ENCODE measurements at regions not wholly inside any gene's neighbourhood (a gene's known extent, or its start where the extent isn't known, plus 50 kb on each side); places are given as distances from the start of the nearest gene placed in this dataset.

DNA sequence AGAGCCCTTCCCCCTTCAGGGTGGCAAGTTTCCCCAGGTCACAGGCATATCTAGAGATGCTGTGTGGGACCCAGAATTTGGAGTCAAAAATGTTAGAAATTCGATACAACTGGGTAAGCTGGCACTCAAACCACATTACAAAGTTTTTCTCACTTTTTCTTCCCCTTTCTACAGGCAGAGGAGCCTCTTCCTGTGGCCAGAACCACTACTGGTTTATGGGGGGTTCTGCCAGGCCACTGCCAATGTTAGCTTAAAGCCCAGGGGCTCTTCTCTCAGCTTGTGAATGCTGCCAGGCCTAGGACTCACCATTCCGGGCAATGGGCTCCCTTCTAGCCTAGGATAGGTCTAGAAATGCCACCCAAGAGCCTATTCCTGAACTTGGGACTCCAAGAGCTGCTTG lies 617.9 kb upstream of the PHF14 start:
- no peak overlapping the region for H3K4me3 ChIP-seq (ENCODE audit: low read length)
- no peak overlapping the region for H2AFZ ChIP-seq (ENCODE audit: low read length)
- H3K9me2 ChIP-seq (replicated peaks; ENCODE audit: insufficient read depth, low read length): no peaks in the 10 kb centered on the region
- H4K20me1 ChIP-seq (ENCODE audit: insufficient read depth, low read depth, low read length): no peaks in the 10 kb centered on the region
- no peak overlapping the region for H3K9ac ChIP-seq (ENCODE audit: low read length)
- H3K9me3 ChIP-seq (ENCODE audit: low read length): no peaks in the 10 kb centered on the region
- no peak overlapping the region for H3K4me2 ChIP-seq (ENCODE audit: low read depth, low read length, poor library complexity, severe bottlenecking)
- no peak overlapping the region for H3K27ac ChIP-seq (ENCODE audit: low read length)
- DNase-seq: no peak
- no peaks in the 10 kb centered on the region for H3K27me3 ChIP-seq (ENCODE audit: low read length)
- H3K79me2 ChIP-seq (ENCODE audit: low read length): no peaks in the 10 kb centered on the region
- no peaks in the 10 kb centered on the region for H3K36me3 ChIP-seq (ENCODE audit: insufficient read depth, low read length)
- no peaks in the 10 kb centered on the region for H3K4me1 ChIP-seq (ENCODE audit: low read length)

DNA sequence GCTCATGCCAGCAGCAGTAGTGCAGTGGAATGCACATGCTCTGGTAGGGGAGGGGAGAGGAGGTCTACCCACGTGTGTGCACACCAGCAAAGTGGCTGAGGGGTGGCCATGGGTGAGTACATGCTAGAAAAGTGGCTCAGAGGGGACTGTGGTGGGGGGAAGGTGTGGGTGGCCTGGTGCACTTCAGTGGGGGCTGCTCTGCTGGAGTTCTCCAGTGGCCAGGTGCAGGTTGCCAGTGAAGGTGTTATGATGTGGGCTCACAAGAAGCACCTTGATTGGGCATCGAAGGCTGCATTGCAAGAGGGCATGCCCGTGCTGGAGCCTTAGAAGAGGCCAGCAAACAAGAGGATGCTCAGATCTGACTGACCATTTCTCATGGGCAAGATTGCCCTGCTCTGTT lies 613.6 kb upstream of the PHF14 start:
- H3K36me3 ChIP-seq (ENCODE audit: insufficient read depth, low read length): no peaks in the 10 kb centered on the region
- no peaks in the 10 kb centered on the region for H3K9me2 ChIP-seq (replicated peaks; ENCODE audit: insufficient read depth, low read length)

DNA sequence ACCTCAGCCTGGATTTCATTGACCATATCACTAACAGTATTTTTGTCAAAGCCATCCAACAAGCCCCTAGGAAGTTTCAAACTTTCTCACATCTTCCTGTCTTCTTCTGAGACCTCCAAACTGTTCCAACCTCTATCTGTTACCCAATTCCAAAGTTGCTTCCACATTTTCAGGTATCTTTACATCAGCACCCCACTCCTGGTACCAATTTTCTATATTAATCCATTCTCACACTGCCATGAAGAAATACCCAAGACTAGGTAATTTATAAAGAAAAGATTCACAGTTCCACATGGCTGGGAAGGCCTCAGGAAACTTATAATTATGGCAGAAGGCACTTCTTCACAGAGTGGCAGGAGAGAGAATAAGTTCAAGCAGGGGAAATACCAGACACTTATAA lies 571.9 kb upstream of the PHF14 start:
- Histone ChIP-seq H3K9ac (ENCODE audit: low read length) (no peak overlapping the region), H4K20me1 (ENCODE audit: insufficient read depth, low read depth, low read length) (no peaks in the 10 kb centered on the region), H3K4me1 (ENCODE audit: low read length) (no peaks in the 10 kb centered on the region), H3K4me3 (ENCODE audit: low read length) (no peak overlapping the region), H3K4me2 (ENCODE audit: low read depth, low read length, poor library complexity, severe bottlenecking) (no peak overlapping the region), H3K9me2 (replicated peaks; ENCODE audit: insufficient read depth, low read length) (no peaks in the 10 kb centered on the region), H3K9me3 (ENCODE audit: low read length) (no peaks in the 10 kb centered on the region), H3K79me2 (ENCODE audit: low read length) (no peaks in the 10 kb centered on the region), H3K36me3 (ENCODE audit: insufficient read depth, low read length) (no peaks in the 10 kb centered on the region), H3K27ac (ENCODE audit: low read length) (no peak overlapping the region), H2AFZ (ENCODE audit: low read length) (no peak overlapping the region), H3K27me3 (ENCODE audit: low read length) (0 out of 2 replicates have a peak, but pooled peaks cover 2% of the 10 kb centered on the region)
- no peak for DNase-seq

More for the DNA sequence above, 613.6 kb upstream of the PHF14 start:
- Histone ChIP-seq H3K4me2 (ENCODE audit: low read depth, low read length, poor library complexity, severe bottlenecking) (no peak overlapping the region), H3K27ac (ENCODE audit: low read length) (no peak overlapping the region), H3K9me3 (ENCODE audit: low read length) (no peaks in the 10 kb centered on the region; the same call in 1 of the 2 replicates), H2AFZ (ENCODE audit: low read length) (no peak overlapping the region), H3K4me3 (ENCODE audit: low read length) (no peak overlapping the region), H3K4me1 (ENCODE audit: low read length) (no peaks in the 10 kb centered on the region), H3K9ac (ENCODE audit: low read length) (no peak overlapping the region), H4K20me1 (ENCODE audit: insufficient read depth, low read depth, low read length) (no peaks in the 10 kb centered on the region), H3K27me3 (ENCODE audit: low read length) (no peaks in the 10 kb centered on the region), H3K79me2 (ENCODE audit: low read length) (no peaks in the 10 kb centered on the region)
- DNase-seq: no peak

DNA sequence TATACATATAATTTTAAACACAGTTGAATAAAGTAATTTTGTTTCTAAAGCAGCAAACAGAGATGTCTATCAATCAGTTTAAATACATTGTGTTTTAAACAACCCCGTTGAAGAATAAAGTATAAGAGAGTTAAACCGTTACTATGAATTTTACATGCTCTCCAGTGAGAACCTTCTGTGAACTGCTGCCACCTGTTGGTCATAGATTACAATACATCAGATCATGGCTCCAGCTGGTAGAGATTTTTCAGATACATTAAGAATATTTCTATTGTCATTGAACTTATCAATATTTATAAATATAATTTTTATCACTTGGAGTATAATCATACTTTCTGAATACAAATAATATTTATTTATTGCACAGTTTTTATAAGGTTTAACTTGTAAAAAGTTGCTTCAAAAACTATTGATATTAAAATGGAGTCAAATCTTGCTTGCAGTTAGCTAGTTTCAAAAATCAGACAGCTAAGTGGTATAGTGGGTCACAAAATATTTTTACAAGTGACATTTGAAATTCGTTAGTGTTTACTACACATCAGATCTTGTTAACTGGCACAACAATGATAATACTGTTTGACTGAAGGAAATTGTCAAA lies 561.2 kb upstream of the PHF14 start:
- H4K20me1 ChIP-seq (ENCODE audit: insufficient read depth, low read depth, low read length): no peaks in the 10 kb centered on the region
- peak; percentile 79 for DNase-seq

DNA sequence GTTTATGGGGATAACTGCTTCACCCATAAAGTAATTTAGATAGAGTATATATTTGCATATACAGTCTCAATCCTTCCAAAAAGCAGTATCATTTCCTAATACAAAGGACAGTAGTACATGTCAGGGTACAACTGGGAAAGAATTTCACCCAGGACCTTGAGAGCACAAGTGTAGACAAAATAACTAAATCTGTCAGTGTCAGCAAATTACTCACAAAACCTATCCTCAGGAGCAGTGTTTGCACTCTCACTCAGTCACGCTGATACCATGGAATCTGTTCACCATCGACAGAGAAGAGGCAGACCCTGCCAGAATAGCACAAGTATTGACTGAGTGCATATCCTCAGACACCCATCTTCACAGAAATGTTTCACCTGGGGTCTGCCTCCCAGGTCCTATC lies 554.7 kb upstream of the PHF14 start:
- Histone ChIP-seq H4K20me1 (ENCODE audit: insufficient read depth, low read depth, low read length) (no peaks in the 10 kb centered on the region), H3K9me3 (ENCODE audit: low read length) (no peaks in the 10 kb centered on the region), H3K4me1 (ENCODE audit: low read length) (no peaks in the 10 kb centered on the region), H3K79me2 (ENCODE audit: low read length) (no peaks in the 10 kb centered on the region), H3K9ac (ENCODE audit: low read length) (no peak overlapping the region), H3K36me3 (ENCODE audit: insufficient read depth, low read length) (no peaks in the 10 kb centered on the region), H3K4me3 (ENCODE audit: low read length) (no peak overlapping the region), H3K27ac (ENCODE audit: low read length) (no peak overlapping the region), H3K27me3 (ENCODE audit: low read length) (no peaks in the 10 kb centered on the region), H2AFZ (ENCODE audit: low read length) (no peak overlapping the region), H3K4me2 (ENCODE audit: low read depth, low read length, poor library complexity, severe bottlenecking) (no peak overlapping the region), H3K9me2 (replicated peaks; ENCODE audit: insufficient read depth, low read length) (no peaks in the 10 kb centered on the region)
- no peak for DNase-seq

More for the DNA sequence above, 561.2 kb upstream of the PHF14 start:
- no peak overlapping the region for H3K9ac ChIP-seq (ENCODE audit: low read length)
- H3K79me2 ChIP-seq (ENCODE audit: low read length): no peaks in the 10 kb centered on the region
- no peak overlapping the region for H3K4me2 ChIP-seq (ENCODE audit: low read depth, low read length, poor library complexity, severe bottlenecking)
- H3K27me3 ChIP-seq (ENCODE audit: low read length): no peaks in the 10 kb centered on the region
- no peaks in the 10 kb centered on the region for H3K4me1 ChIP-seq (ENCODE audit: low read length)
- H3K27ac ChIP-seq (ENCODE audit: low read length): no peak overlapping the region
- no peak overlapping the region for H2AFZ ChIP-seq (ENCODE audit: low read length)
- H3K9me2 ChIP-seq (replicated peaks; ENCODE audit: insufficient read depth, low read length): no peaks in the 10 kb centered on the region
- no peaks in the 10 kb centered on the region for H3K36me3 ChIP-seq (ENCODE audit: insufficient read depth, low read length)
- no peaks in the 10 kb centered on the region for H3K9me3 ChIP-seq (ENCODE audit: low read length)
- no peak overlapping the region for H3K4me3 ChIP-seq (ENCODE audit: low read length)

DNA sequence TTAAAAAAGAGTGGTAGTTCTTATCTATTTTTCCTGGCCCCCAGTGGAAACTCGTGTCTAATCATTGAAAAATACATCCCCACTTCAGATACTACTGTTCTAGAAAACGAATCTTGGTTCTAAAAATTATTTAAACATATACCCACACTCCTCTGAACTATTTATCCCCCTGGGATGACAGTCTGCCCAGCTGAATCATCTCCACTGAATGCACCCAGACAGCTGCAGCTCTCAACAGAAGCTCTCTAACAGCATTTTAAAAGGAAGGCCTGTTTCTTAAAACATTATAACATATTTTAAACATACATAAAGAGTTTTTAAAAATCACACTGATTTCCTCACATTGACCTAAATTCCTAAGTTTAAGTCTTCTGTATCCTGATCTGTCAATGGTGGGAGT lies 544.6 kb upstream of the PHF14 start:
- H3K4me1 ChIP-seq (ENCODE audit: low read length): no peaks in the 10 kb centered on the region
- no peak for DNase-seq
- no peaks in the 10 kb centered on the region for H3K27me3 ChIP-seq (ENCODE audit: low read length)
- H4K20me1 ChIP-seq (ENCODE audit: insufficient read depth, low read depth, low read length): no peaks in the 10 kb centered on the region
- no peak overlapping the region for H3K4me2 ChIP-seq (ENCODE audit: low read depth, low read length, poor library complexity, severe bottlenecking)
- no peak overlapping the region for H3K27ac ChIP-seq (ENCODE audit: low read length)
- no peaks in the 10 kb centered on the region for H3K79me2 ChIP-seq (ENCODE audit: low read length)
- no peak overlapping the region for H2AFZ ChIP-seq (ENCODE audit: low read length)
- no peaks in the 10 kb centered on the region for H3K9me3 ChIP-seq (ENCODE audit: low read length)
- no peak overlapping the region for H3K9ac ChIP-seq (ENCODE audit: low read length)
- no peaks in the 10 kb centered on the region for H3K9me2 ChIP-seq (replicated peaks; ENCODE audit: insufficient read depth, low read length)
- no peaks in the 10 kb centered on the region for H3K36me3 ChIP-seq (ENCODE audit: insufficient read depth, low read length)
- no peak overlapping the region for H3K4me3 ChIP-seq (ENCODE audit: low read length)

DNA sequence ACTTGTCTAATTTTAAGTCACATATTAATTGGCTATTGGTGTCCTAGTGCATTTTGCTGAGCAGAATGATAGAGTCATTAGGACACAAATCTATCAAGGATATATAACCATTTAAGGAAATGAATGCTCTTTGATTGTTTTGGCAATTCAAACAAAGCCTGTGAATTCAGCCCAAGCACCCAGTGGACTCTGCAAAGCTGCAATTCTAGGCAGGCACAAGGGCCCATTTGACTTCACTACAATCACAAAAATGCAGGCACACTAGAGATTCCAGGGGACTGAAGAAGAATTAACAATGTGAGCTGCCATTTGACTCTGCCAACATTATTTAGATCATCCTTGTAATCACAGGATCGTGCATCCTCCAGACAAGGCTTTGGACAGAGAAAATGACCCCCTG lies 544.2 kb upstream of the PHF14 start:
- H3K9ac ChIP-seq (ENCODE audit: low read length): no peak overlapping the region
- H2AFZ ChIP-seq (ENCODE audit: low read length): no peak overlapping the region
- H3K4me2 ChIP-seq (ENCODE audit: low read depth, low read length, poor library complexity, severe bottlenecking): no peak overlapping the region
- H3K9me2 ChIP-seq (replicated peaks; ENCODE audit: insufficient read depth, low read length): no peaks in the 10 kb centered on the region
- H3K9me3 ChIP-seq (ENCODE audit: low read length): no peaks in the 10 kb centered on the region
- no peaks in the 10 kb centered on the region for H3K79me2 ChIP-seq (ENCODE audit: low read length)
- H3K27me3 ChIP-seq (ENCODE audit: low read length): no peaks in the 10 kb centered on the region
- H3K4me1 ChIP-seq (ENCODE audit: low read length): no peaks in the 10 kb centered on the region
- no peaks in the 10 kb centered on the region for H3K36me3 ChIP-seq (ENCODE audit: insufficient read depth, low read length)
- no peaks in the 10 kb centered on the region for H4K20me1 ChIP-seq (ENCODE audit: insufficient read depth, low read depth, low read length)
- H3K27ac ChIP-seq (ENCODE audit: low read length): no peak overlapping the region
- no peak for DNase-seq
- no peak overlapping the region for H3K4me3 ChIP-seq (ENCODE audit: low read length)

DNA sequence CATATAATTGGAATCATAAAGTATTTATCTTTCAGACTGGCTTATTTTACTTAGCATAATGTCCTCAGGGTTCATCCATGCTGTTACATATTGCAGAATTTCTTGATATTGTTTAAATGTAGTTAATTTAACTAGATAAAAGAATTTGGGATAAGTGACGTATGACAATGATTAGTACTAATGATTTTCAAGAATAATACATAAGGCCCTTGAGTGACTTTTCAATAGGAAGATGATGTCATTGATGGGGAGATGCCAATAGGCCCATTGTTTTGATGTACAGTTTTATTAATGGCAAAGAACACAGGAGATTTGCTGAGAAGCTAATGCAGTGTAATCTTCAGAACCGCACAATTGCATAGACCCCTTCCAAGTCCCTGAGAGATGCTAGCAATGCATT lies 537.4 kb upstream of the PHF14 start:
- no peak for DNase-seq
- no peaks in the 10 kb centered on the region for H3K9me3 ChIP-seq (ENCODE audit: low read length)
- H3K4me1 ChIP-seq (ENCODE audit: low read length): no peaks in the 10 kb centered on the region
- no peak overlapping the region for H3K27ac ChIP-seq (ENCODE audit: low read length)
- H3K4me2 ChIP-seq (ENCODE audit: low read depth, low read length, poor library complexity, severe bottlenecking): no peak overlapping the region
- no peak overlapping the region for H3K4me3 ChIP-seq (ENCODE audit: low read length)
- no peak overlapping the region for H3K9ac ChIP-seq (ENCODE audit: low read length)
- H4K20me1 ChIP-seq (ENCODE audit: insufficient read depth, low read depth, low read length): no peaks in the 10 kb centered on the region
- no peaks in the 10 kb centered on the region for H3K79me2 ChIP-seq (ENCODE audit: low read length)
- H3K36me3 ChIP-seq (ENCODE audit: insufficient read depth, low read length): no peaks in the 10 kb centered on the region
- H3K27me3 ChIP-seq (ENCODE audit: low read length): no peaks in the 10 kb centered on the region
- H2AFZ ChIP-seq (ENCODE audit: low read length): no peak overlapping the region
- H3K9me2 ChIP-seq (replicated peaks; ENCODE audit: insufficient read depth, low read length): no peaks in the 10 kb centered on the region

DNA sequence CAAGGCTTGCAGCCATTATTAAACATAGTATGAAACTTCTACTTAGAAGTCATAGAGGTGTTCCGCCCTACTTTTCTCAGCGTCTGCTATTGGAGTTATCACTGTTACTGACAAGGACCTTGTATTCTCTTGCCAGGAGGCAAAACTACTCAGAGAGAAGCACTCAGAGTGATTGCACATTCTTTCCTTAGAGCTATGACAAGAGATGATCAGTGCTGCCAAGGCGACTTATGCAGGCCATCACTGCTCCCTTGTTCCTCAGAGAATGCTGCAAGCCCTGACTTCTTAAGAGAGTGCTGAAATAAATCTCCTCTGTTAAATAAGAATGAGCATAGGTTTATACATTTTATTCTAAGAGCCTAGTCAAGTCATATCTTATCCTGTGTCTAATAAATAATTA lies 534.6 kb upstream of the PHF14 start:
- no peak for DNase-seq
- Histone ChIP-seq H3K79me2 (ENCODE audit: low read length) (no peaks in the 10 kb centered on the region), H4K20me1 (ENCODE audit: insufficient read depth, low read depth, low read length) (no peaks in the 10 kb centered on the region), H3K27ac (ENCODE audit: low read length) (no peak overlapping the region), H3K9me2 (replicated peaks; ENCODE audit: insufficient read depth, low read length) (no peaks in the 10 kb centered on the region), H2AFZ (ENCODE audit: low read length) (no peak overlapping the region), H3K9me3 (ENCODE audit: low read length) (no peaks in the 10 kb centered on the region), H3K4me2 (ENCODE audit: low read depth, low read length, poor library complexity, severe bottlenecking) (no peak overlapping the region), H3K27me3 (ENCODE audit: low read length) (no peaks in the 10 kb centered on the region), H3K36me3 (ENCODE audit: insufficient read depth, low read length) (no peaks in the 10 kb centered on the region), H3K4me1 (ENCODE audit: low read length) (no peaks in the 10 kb centered on the region), H3K9ac (ENCODE audit: low read length) (no peak overlapping the region), H3K4me3 (ENCODE audit: low read length) (no peak overlapping the region)

Data from Karpas-422 (cell line).